DND-41 (cell line): ENCODE measurements at regions not wholly inside any gene's neighbourhood (a gene's known extent, or its start where the extent isn't known, plus 50 kb on each side); places are given as distances from the start of the nearest gene placed in this dataset.

Source experiments
- ATAC-seq: fragments of 200-7000 bp; cut with Tn5 transposase; 3 replicates; pipeline ENCODE4 v1.9.1; 2021; ENCODE audit warnings: low read depth; ENCODE audit not compliant: insufficient read depth
- DNase-seq: peaks from one replicate; pipeline ENCODE4 v3.0.0-alpha.2; 2020
- H2AFZ ChIP-seq: 2 replicates; pipeline ENCODE4 v1.6.0; 2012; ENCODE audit warnings: low read depth, low read length
- H3K27ac ChIP-seq: 2 replicates; pipeline ENCODE4 v1.5.1; 2012; ENCODE audit warnings: low read length, inconsistent platforms
- H3K27me3 ChIP-seq: fragments of 200-600 bp; sonication (generic); 2 replicates; pipeline ENCODE4 v1.6.0; 2012; ENCODE audit warnings: low read length, mild to moderate bottlenecking, inconsistent platforms; ENCODE audit not compliant: insufficient read depth, poor library complexity
- H3K36me3 ChIP-seq: 2 replicates; pipeline ENCODE4 v1.5.1; 2012; ENCODE audit warnings: low read length, inconsistent platforms; ENCODE audit not compliant: insufficient read depth
- H3K4me1 ChIP-seq: 2 replicates; pipeline ENCODE4 v1.5.1; 2012; ENCODE audit warnings: mild to moderate bottlenecking, low read length; ENCODE audit not compliant: insufficient read depth
- H3K4me2 ChIP-seq: 2 replicates; pipeline ENCODE4 v1.6.0; 2012; ENCODE audit warnings: mild to moderate bottlenecking, moderate library complexity, low read length, inconsistent platforms; ENCODE audit not compliant: insufficient read depth
- H3K4me3 ChIP-seq, 2 experiments: fragments of 200-600 bp in 1 of 2; shearing (Covaris generic) in 1 of 2; 2 replicates each; pipeline ENCODE4 v1.5.1; 2012 to 2016; ENCODE audit warnings: inconsistent platforms in 2 of 2, low read length in 2 of 2, mild to moderate bottlenecking in 2 of 2, low read depth in 1 of 2, moderate library complexity in 1 of 2
- H3K79me2 ChIP-seq: 2 replicates; pipeline ENCODE4 v1.6.0; 2012; ENCODE audit warnings: low read length, inconsistent platforms; ENCODE audit not compliant: insufficient read depth
- H3K9ac ChIP-seq: 2 replicates; pipeline ENCODE4 v1.6.0; 2012; ENCODE audit warnings: low read depth, mild to moderate bottlenecking, inconsistent platforms, low read length, moderate library complexity
- H3K9me3 ChIP-seq: 2 replicates; pipeline ENCODE4 v1.5.1; 2012; ENCODE audit warnings: low read length, moderate library complexity, mild to moderate bottlenecking, inconsistent platforms; ENCODE audit not compliant: insufficient read depth, severe bottlenecking
- H4K20me1 ChIP-seq: 2 replicates; pipeline ENCODE4 v1.6.0; 2012; ENCODE audit warnings: low read length; ENCODE audit not compliant: insufficient read depth
- CTCF ChIP-seq: IDR thresholded peaks from 2 replicates; pipeline ENCODE4 v1.5.1; 2012; ENCODE audit warnings: borderline replicate concordance, low read length, moderate library complexity, mild to moderate bottlenecking; ENCODE audit not compliant: poor library complexity, severe bottlenecking; ENCODE audit errors: extremely low read depth
- EZH2 ChIP-seq: IDR thresholded peaks from 3 replicates; pipeline ENCODE4 v1.6.1; 2012; ENCODE audit warnings: borderline replicate concordance, low read depth, mild to moderate bottlenecking, moderate library complexity, low read length, inconsistent platforms; ENCODE audit not compliant: severe bottlenecking

- no peak overlapping the region for H3K27ac ChIP-seq
- ATAC-seq = no peak
- H3K4me3 ChIP-seq = no peak overlapping the region
- no peaks in the 10 kb centered on the region for H3K4me1 ChIP-seq
- H4K20me1 ChIP-seq = no peaks in the 10 kb centered on the region
- DNase-seq = no peak
- H3K27me3 ChIP-seq = no peaks in the 10 kb centered on the region
- H2AFZ ChIP-seq = no peak overlapping the region
- no peaks in the 10 kb centered on the region for H3K79me2 ChIP-seq
- H3K9ac ChIP-seq = no peak overlapping the region
- no peak overlapping the region for H3K4me2 ChIP-seq
- H3K36me3 ChIP-seq = no peaks in the 10 kb centered on the region
- H3K9me3 ChIP-seq = no peaks in the 10 kb centered on the region
- TF ChIP-seq CTCF (no peak), EZH2 (no peak)
Measured at GRCh38 chr1:30023339-30024022, 699.9 kb downstream of the MATN1 start.

- ATAC-seq (no peak), DNase-seq (no peak)
- H4K20me1 ChIP-seq = no peaks in the 10 kb centered on the region
- no peak overlapping the region for H2AFZ ChIP-seq
- H3K27ac ChIP-seq = no peak overlapping the region
- H3K4me3 ChIP-seq = no peak overlapping the region
- no peaks in the 10 kb centered on the region for H3K79me2 ChIP-seq
- no peaks in the 10 kb centered on the region for H3K36me3 ChIP-seq
- no peak overlapping the region for H3K9ac ChIP-seq
- no peaks in the 10 kb centered on the region for H3K27me3 ChIP-seq
- H3K4me1 ChIP-seq = no peaks in the 10 kb centered on the region
- H3K9me3 ChIP-seq = no peaks in the 10 kb centered on the region
- no peak for TF ChIP-seq CTCF
- no peak for TF ChIP-seq EZH2
- no peak overlapping the region for H3K4me2 ChIP-seq
Measured at GRCh38 chr1:30014031-30014430, 709.4 kb downstream of the MATN1 start.

- TF ChIP-seq EZH2 = no peak
- TF ChIP-seq CTCF = no peak
- H3K79me2 ChIP-seq = no peaks in the 10 kb centered on the region
- H3K27me3 ChIP-seq = no peaks in the 10 kb centered on the region
- H3K9ac ChIP-seq = no peak overlapping the region
- no peaks in the 10 kb centered on the region for H3K36me3 ChIP-seq
- H3K4me1 ChIP-seq = no peaks in the 10 kb centered on the region
- DNase-seq = peak; percentile 34
- no peaks in the 10 kb centered on the region for H3K9me3 ChIP-seq
- H3K4me3 ChIP-seq = no peak overlapping the region
- H3K4me2 ChIP-seq = no peak overlapping the region
- H4K20me1 ChIP-seq = no peaks in the 10 kb centered on the region
- no peak overlapping the region for H3K27ac ChIP-seq
- peak; percentile 87 for ATAC-seq
- H2AFZ ChIP-seq = no peak overlapping the region
Measured at GRCh38 chr1:30012455-30013440, 710.6 kb downstream of the MATN1 start.
